H9 (cell line): ENCODE measurements at regions not wholly inside any gene's neighbourhood (a gene's known extent, or its start where the extent isn't known, plus 50 kb on each side); places are given as distances from the start of the nearest gene placed in this dataset.

Experiments used
- DNase-seq: peaks from one replicate; pipeline ENCODE4 v3.0.0-alpha.2; 2017
- H2AFZ ChIP-seq: one replicate; pipeline ENCODE4 v1.6.1; 2013; ENCODE audit warnings: mild to moderate bottlenecking, low read length, control low read depth, moderate library complexity
- H2AK5ac ChIP-seq: 2 replicates; pipeline ENCODE4 v1.6.1; 2013; ENCODE audit warnings: low read length, control low read depth, mixed read lengths; ENCODE audit not compliant: insufficient read length
- H2BK120ac ChIP-seq: one replicate; pipeline ENCODE4 v1.6.1; 2013; ENCODE audit warnings: low read depth, mild to moderate bottlenecking, low read length, control low read depth, inconsistent platforms; ENCODE audit not compliant: poor library complexity, severe bottlenecking
- H2BK12ac ChIP-seq: 2 replicates; pipeline ENCODE4 v1.6.1; 2013; ENCODE audit warnings: low read length, control low read depth, mixed read lengths, low read depth; ENCODE audit not compliant: insufficient read length
- H2BK15ac ChIP-seq: 2 replicates; pipeline ENCODE4 v1.6.1; 2013; ENCODE audit warnings: low read depth, low read length, control low read depth
- H2BK20ac ChIP-seq: one replicate; pipeline ENCODE4 v1.6.1; 2013; ENCODE audit warnings: low read depth, mild to moderate bottlenecking, low read length, control low read depth, inconsistent platforms; ENCODE audit not compliant: poor library complexity, severe bottlenecking
- H2BK5ac ChIP-seq: 2 replicates; pipeline ENCODE4 v1.6.1; 2013; ENCODE audit warnings: low read length, control low read depth, mixed read lengths; ENCODE audit not compliant: insufficient read length
- H3K14ac ChIP-seq: 2 replicates; pipeline ENCODE4 v1.6.1; 2013; ENCODE audit warnings: low read length, control low read depth; ENCODE audit not compliant: insufficient read depth
- H3K18ac ChIP-seq: 2 replicates; pipeline ENCODE4 v1.6.1; 2013; ENCODE audit warnings: low read depth, mild to moderate bottlenecking, mixed read lengths, low read length, control low read depth; ENCODE audit not compliant: insufficient read length
- H3K23ac ChIP-seq: 2 replicates; pipeline ENCODE4 v1.6.1; 2013; ENCODE audit warnings: low read length, control low read depth, mixed read lengths, low read depth; ENCODE audit not compliant: insufficient read length
- H3K23me2 ChIP-seq: 2 replicates; pipeline ENCODE4 v1.6.1; 2013; ENCODE audit warnings: low read depth, mild to moderate bottlenecking, mixed read lengths, low read length, control low read depth; ENCODE audit not compliant: insufficient read length, poor library complexity, severe bottlenecking
- H3K27ac ChIP-seq: 2 replicates; pipeline ENCODE4 v1.5.1; 2013; ENCODE audit warnings: low read length, control low read depth, mixed read lengths, low read depth; ENCODE audit not compliant: insufficient read length
- H3K27me3 ChIP-seq: 2 replicates; pipeline ENCODE4 v1.6.1; 2013; ENCODE audit warnings: low read length, control low read depth, inconsistent platforms; ENCODE audit not compliant: insufficient read depth
- H3K4ac ChIP-seq: 2 replicates; pipeline ENCODE4 v1.6.1; 2013; ENCODE audit warnings: low read depth, mild to moderate bottlenecking, control low read depth, inconsistent platforms, low read length, moderate library complexity
- H3K4me1 ChIP-seq: 2 replicates; pipeline ENCODE4 v1.6.1; 2013; ENCODE audit warnings: low read length, control low read depth, inconsistent platforms; ENCODE audit not compliant: insufficient read depth
- H3K4me2 ChIP-seq: 2 replicates; pipeline ENCODE4 v1.6.1; 2013; ENCODE audit warnings: low read length, control low read depth, mixed read lengths; ENCODE audit not compliant: insufficient read length, insufficient read depth
- H3K56ac ChIP-seq: 2 replicates; pipeline ENCODE4 v1.6.1; 2013; ENCODE audit warnings: low read depth, mild to moderate bottlenecking, mixed read lengths, low read length, control low read depth; ENCODE audit not compliant: insufficient read length
- H3K79me1 ChIP-seq: 2 replicates; pipeline ENCODE4 v1.6.1; 2013; ENCODE audit warnings: low read depth, mild to moderate bottlenecking, moderate library complexity, low read length, control low read depth, inconsistent platforms; ENCODE audit not compliant: insufficient read depth, poor library complexity, severe bottlenecking
- H3K79me2 ChIP-seq: 2 replicates; pipeline ENCODE4 v1.6.1; 2013; ENCODE audit warnings: low read length, control low read depth, inconsistent platforms; ENCODE audit not compliant: insufficient read depth
- H3K9ac ChIP-seq: 2 replicates; pipeline ENCODE4 v1.6.1; 2013; ENCODE audit warnings: low read length, control low read depth, mixed read lengths; ENCODE audit not compliant: insufficient read length; ENCODE audit errors: extremely low read depth
- H3K9me3 ChIP-seq: one replicate; pipeline ENCODE4 v1.6.1; 2013; ENCODE audit warnings: low read depth, low read length, inconsistent platforms; ENCODE audit not compliant: control insufficient read depth
- H3T11ph ChIP-seq: one replicate; pipeline ENCODE4 v1.6.1; 2013; ENCODE audit warnings: mild to moderate bottlenecking, low read length, control low read depth, inconsistent platforms
- H4K20me1 ChIP-seq: one replicate; pipeline ENCODE4 v1.6.1; 2013; ENCODE audit not compliant: control insufficient read depth, insufficient read length, insufficient read depth
- H4K5ac ChIP-seq: 2 replicates; pipeline ENCODE4 v1.6.1; 2013; ENCODE audit warnings: low read depth, mild to moderate bottlenecking, mixed read lengths, low read length, control low read depth; ENCODE audit not compliant: insufficient read length
- H4K8ac ChIP-seq: replicated peaks from 2 replicates; pipeline ENCODE4 v1.6.1; 2013; ENCODE audit warnings: low read length, control low read depth, mixed read lengths, low read depth; ENCODE audit not compliant: insufficient read length
- H4K91ac ChIP-seq: 2 replicates; pipeline ENCODE4 v1.6.1; 2013; ENCODE audit warnings: low read depth, mild to moderate bottlenecking, moderate library complexity, mixed read lengths, low read length, control low read depth; ENCODE audit not compliant: insufficient read length
- H3K27ac Mint-ChIP-seq, 3 experiments: 2 replicates in 2 of 3; 3 replicates in 1 of 3; pipeline ENCODE4 v1.8.0; 2020 to 2021; ENCODE audit warnings: mixed read lengths in 3 of 3, mild to moderate bottlenecking in 1 of 3, moderate library complexity in 1 of 3
- H3K27me3 Mint-ChIP-seq: 2 replicates; pipeline ENCODE4 v1.8.0; 2021; ENCODE audit warnings: low read depth, mild to moderate bottlenecking, moderate library complexity, mixed read lengths
- H3K36me3 Mint-ChIP-seq, 3 experiments: 2 replicates in 2 of 3; 3 replicates in 1 of 3; pipeline ENCODE4 v1.8.0; 2020 to 2021; ENCODE audit warnings: low read depth in 3 of 3, mixed read lengths in 3 of 3; ENCODE audit not compliant: insufficient read depth in 1 of 3
- H3K4me1 Mint-ChIP-seq, 2 experiments: 2 replicates each; pipeline ENCODE4 v1.8.0; 2020; ENCODE audit warnings: mixed read lengths in 2 of 2
- H3K4me3 Mint-ChIP-seq, 2 experiments: 2 replicates in 1 of 2; 3 replicates in 1 of 2; pipeline ENCODE4 v1.8.0; 2020 to 2021; ENCODE audit warnings: mild to moderate bottlenecking in 2 of 2, mixed read lengths in 2 of 2, moderate library complexity in 1 of 2
- H3K9me3 Mint-ChIP-seq, 2 experiments: 2 replicates in 1 of 2; 3 replicates in 1 of 2; pipeline ENCODE4 v1.8.0; 2020; ENCODE audit warnings: mild to moderate bottlenecking in 2 of 2, mixed read lengths in 2 of 2, moderate library complexity in 1 of 2
- WGBS: extraction: QIAGEN DNeasy Blood & Tissue Kit; methylation state at CpG from one replicate; pipeline ENCODE4 v1.1.7; 2013; ENCODE audit warnings: missing lambda C conversion rate, low lambda C conversion rate, mixed read lengths; ENCODE audit not compliant: insufficient read length; ENCODE audit errors: extremely low coverage; 5-methylcytosine and 5-hydroxymethylcytosine counted together
- TF ChIP-seq, protein P1 (sequence below): fragments of 200-600 bp; sonication (generic); conservative IDR thresholded peaks from 3 replicates; pipeline ENCODE4 v1.8.0; 2021; ENCODE audit warnings: antibody characterized with exemption, mild to moderate bottlenecking

DNA sequence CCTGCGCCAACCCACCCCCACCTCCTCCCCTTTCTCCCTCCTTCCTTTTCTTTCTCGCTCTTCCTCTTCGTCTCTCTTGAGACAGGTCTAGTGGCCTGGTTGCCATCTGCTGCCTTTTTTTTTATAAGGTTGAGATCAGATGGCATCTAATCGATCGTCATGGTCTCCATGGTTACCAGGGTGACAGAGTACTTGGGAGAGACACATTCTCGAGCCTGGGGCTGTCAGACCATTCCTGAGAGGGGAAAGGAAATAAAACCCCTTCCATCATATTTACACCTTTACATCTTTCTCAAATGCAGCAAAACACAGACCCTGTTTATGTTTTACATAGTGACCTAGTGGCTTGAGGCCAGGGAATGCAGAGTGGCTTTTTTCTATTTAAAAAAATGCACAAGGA, 53.5 kb upstream of the SLC22A15 start:
- H3K56ac ChIP-seq, result no peak overlapping the region
- no peak overlapping the region for H4K5ac ChIP-seq
- no peak overlapping the region for H3K9ac ChIP-seq
- H2AFZ ChIP-seq, result no peak overlapping the region
- Mint-ChIP-seq H3K9me3 (no peaks in the 10 kb centered on the region), H3K4me1 (peaks cover 36 to 38% of the 10 kb centered on the region in 2 experiments), H3K4me3 (no peak overlapping the region), H3K27me3 (no peaks in the 10 kb centered on the region), H3K27ac (no peak overlapping the region), H3K36me3 (no peaks in the 10 kb centered on the region)
- H3K23me2 ChIP-seq, result no peaks in the 10 kb centered on the region
- no peaks in the 10 kb centered on the region for H4K20me1 ChIP-seq
- WGBS, result no CpG with 5 or more reads among the region's 6 CpGs
- DNase-seq, result no peak
- H3K27ac ChIP-seq, result no peak overlapping the region
- no peak overlapping the region for H2BK20ac ChIP-seq
- no peak overlapping the region for H2BK15ac ChIP-seq
- H4K91ac ChIP-seq, result no peak overlapping the region
- H3K23ac ChIP-seq, result no peak overlapping the region
- no peak overlapping the region for H3K14ac ChIP-seq
- H3K27me3 ChIP-seq, result no peaks in the 10 kb centered on the region
- TF ChIP-seq, protein P1, sequence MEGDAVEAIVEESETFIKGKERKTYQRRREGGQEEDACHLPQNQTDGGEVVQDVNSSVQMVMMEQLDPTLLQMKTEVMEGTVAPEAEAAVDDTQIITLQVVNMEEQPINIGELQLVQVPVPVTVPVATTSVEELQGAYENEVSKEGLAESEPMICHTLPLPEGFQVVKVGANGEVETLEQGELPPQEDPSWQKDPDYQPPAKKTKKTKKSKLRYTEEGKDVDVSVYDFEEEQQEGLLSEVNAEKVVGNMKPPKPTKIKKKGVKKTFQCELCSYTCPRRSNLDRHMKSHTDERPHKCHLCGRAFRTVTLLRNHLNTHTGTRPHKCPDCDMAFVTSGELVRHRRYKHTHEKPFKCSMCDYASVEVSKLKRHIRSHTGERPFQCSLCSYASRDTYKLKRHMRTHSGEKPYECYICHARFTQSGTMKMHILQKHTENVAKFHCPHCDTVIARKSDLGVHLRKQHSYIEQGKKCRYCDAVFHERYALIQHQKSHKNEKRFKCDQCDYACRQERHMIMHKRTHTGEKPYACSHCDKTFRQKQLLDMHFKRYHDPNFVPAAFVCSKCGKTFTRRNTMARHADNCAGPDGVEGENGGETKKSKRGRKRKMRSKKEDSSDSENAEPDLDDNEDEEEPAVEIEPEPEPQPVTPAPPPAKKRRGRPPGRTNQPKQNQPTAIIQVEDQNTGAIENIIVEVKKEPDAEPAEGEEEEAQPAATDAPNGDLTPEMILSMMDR, result no peak
- H2AK5ac ChIP-seq, result no peak overlapping the region
- H4K8ac ChIP-seq, result no peak overlapping the region
- no peak overlapping the region for H2BK12ac ChIP-seq
- H3K4ac ChIP-seq, result no peak overlapping the region
- H2BK120ac ChIP-seq, result no peak overlapping the region
- H3T11ph ChIP-seq, result no peak overlapping the region
- no peaks in the 10 kb centered on the region for H3K9me3 ChIP-seq
- peaks cover 3% of the 10 kb centered on the region; the same call in 1 of the 2 replicates for H3K4me1 ChIP-seq
- no peak overlapping the region for H2BK5ac ChIP-seq
- no peak overlapping the region for H3K18ac ChIP-seq
- H3K4me2 ChIP-seq, result no peak overlapping the region
- no peaks in the 10 kb centered on the region for H3K79me1 ChIP-seq
- no peaks in the 10 kb centered on the region for H3K79me2 ChIP-seq
